GM18502 (cell line): ENCODE measurements at regions not wholly inside any gene's neighbourhood (a gene's known extent, or its start where the extent isn't known, plus 50 kb on each side); places are given as distances from the start of the nearest gene placed in this dataset.

ENCODE experiments used
- ATAC-seq: cut with Tn5 transposase; IDR thresholded peaks from one replicate; pipeline ENCODE4 v1.9.1; 2021; ENCODE audit warnings: mild to moderate bottlenecking; ENCODE audit not compliant: unreplicated experiment, poor library complexity

GRCh38 chr3:176578316-176578715, 619.0 kb downstream of the TBL1XR1 start:
- no peak for ATAC-seq

GRCh38 chr3:176577447-176577846, 619.8 kb downstream of the TBL1XR1 start:
- ATAC-seq: no peak

- ATAC-seq: no peak
Observed at GRCh38 chr3:176574786-176575185, 622.5 kb downstream of the TBL1XR1 start.

- ATAC-seq: no peak
Observed at GRCh38 chr3:176571926-176572325, 625.4 kb downstream of the TBL1XR1 start.

- ATAC-seq: no peak
Observed at GRCh38 chr3:176570992-176571391, 626.3 kb downstream of the TBL1XR1 start.

- no peak for ATAC-seq
Observed at GRCh38 chr3:176568189-176568588, 629.1 kb downstream of the TBL1XR1 start.

GRCh38 chr3:176566757-176567156, 630.5 kb downstream of the TBL1XR1 start:
- ATAC-seq: no peak

- no peak for ATAC-seq
Observed at GRCh38 chr3:176562331-176562730, 635.0 kb downstream of the TBL1XR1 start.

- ATAC-seq: no peak
Observed at GRCh38 chr3:176561826-176562225, 635.5 kb downstream of the TBL1XR1 start.

- ATAC-seq: no peak
Observed at GRCh38 chr3:176554791-176555654, 642.3 kb downstream of the TBL1XR1 start.

GRCh38 chr3:176554264-176554663, 643.0 kb downstream of the TBL1XR1 start:
- ATAC-seq: no peak

- no peak for ATAC-seq
Observed at GRCh38 chr3:176526942-176527341, 670.3 kb downstream of the TBL1XR1 start.

- ATAC-seq: no peak
Observed at GRCh38 chr3:176526225-176526624, 671.1 kb downstream of the TBL1XR1 start.

- ATAC-seq: no peak
Observed at GRCh38 chr3:176523114-176523513, 674.2 kb downstream of the TBL1XR1 start.

- no peak for ATAC-seq
Observed at GRCh38 chr3:176522436-176522835, 674.8 kb downstream of the TBL1XR1 start.

- no peak for ATAC-seq
Observed at GRCh38 chr3:176521531-176522175, 675.6 kb downstream of the TBL1XR1 start.

GRCh38 chr3:176514297-176514696, 683.0 kb downstream of the TBL1XR1 start:
- ATAC-seq: no peak

- no peak for ATAC-seq
Observed at GRCh38 chr3:176513604-176514003, 683.7 kb downstream of the TBL1XR1 start.

- no peak for ATAC-seq
Observed at GRCh38 chr3:176512037-176512436, 685.2 kb downstream of the TBL1XR1 start.

- ATAC-seq: no peak
Observed at GRCh38 chr3:176510097-176510496, 687.2 kb downstream of the TBL1XR1 start.

GRCh38 chr3:176505878-176506621, 691.2 kb downstream of the TBL1XR1 start:
- no peak for ATAC-seq
